ENCODE measurements at regions not wholly inside any gene's neighbourhood (a gene's known extent, or its start where the extent isn't known, plus 50 kb on each side); places are given as distances from the start of the nearest gene placed in this dataset.

DNA sequence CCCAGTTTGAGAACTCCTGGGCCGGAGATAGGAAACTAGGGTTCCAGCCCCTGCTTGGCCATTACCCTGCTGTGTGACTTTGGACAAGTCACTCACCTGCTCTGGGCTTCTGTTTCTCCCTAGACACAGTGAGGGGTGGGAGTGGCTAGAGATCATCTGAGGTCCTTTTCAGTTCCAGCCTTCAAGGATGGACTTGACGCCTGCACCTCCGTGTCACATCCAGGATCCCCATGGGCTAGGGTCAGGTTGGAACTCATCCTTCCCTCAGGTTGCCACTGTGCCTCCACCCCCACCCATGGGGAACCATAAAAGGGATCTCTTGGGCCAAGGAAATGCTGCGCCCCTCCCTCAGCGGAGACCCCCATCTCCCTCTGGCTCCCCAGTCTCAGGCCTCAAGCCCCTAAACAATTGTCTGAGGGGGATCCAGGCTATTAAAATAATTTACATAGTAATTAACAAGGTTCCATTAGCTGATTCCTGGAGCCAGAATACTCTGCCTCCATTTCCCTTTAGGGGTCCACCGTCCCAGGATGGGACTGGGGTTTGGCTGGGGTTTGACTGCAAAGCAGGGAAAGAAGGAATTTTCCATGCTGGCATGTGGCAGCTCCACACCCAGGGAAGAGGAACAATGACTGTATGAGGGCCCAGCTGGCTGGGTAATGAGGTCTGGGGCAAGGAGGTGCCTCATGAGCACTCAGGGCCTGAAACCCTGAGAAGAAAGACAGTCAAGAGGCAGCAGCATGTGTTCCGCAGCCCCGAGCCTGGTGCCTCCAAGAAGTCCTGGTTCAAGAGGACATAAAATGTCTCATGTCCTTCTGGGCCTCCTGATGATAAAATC, 177.7 kb downstream of the SMAD6 start:
- Mint-ChIP-seq H3K9me3 (ENCODE audit: low read depth) (no peaks in the 10 kb centered on the region), H3K4me1 (ENCODE audit: low read depth) (peaks cover 55% of the 10 kb centered on the region), H3K27me3 (ENCODE audit: low read depth) (no peaks in the 10 kb centered on the region), H3K4me3 (ENCODE audit: unreplicated experiment) (no peak overlapping the region), H3K27ac (ENCODE audit: unreplicated experiment) (no peak overlapping the region), H3K36me3 (ENCODE audit: low read depth) (no peaks in the 10 kb centered on the region)
- DNase-seq (ENCODE audit: low spot score) = no peak
- TF ChIP-seq, protein P1, sequence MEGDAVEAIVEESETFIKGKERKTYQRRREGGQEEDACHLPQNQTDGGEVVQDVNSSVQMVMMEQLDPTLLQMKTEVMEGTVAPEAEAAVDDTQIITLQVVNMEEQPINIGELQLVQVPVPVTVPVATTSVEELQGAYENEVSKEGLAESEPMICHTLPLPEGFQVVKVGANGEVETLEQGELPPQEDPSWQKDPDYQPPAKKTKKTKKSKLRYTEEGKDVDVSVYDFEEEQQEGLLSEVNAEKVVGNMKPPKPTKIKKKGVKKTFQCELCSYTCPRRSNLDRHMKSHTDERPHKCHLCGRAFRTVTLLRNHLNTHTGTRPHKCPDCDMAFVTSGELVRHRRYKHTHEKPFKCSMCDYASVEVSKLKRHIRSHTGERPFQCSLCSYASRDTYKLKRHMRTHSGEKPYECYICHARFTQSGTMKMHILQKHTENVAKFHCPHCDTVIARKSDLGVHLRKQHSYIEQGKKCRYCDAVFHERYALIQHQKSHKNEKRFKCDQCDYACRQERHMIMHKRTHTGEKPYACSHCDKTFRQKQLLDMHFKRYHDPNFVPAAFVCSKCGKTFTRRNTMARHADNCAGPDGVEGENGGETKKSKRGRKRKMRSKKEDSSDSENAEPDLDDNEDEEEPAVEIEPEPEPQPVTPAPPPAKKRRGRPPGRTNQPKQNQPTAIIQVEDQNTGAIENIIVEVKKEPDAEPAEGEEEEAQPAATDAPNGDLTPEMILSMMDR (IDR thresholded peaks at IDR 0.05) = no peak

DNA sequence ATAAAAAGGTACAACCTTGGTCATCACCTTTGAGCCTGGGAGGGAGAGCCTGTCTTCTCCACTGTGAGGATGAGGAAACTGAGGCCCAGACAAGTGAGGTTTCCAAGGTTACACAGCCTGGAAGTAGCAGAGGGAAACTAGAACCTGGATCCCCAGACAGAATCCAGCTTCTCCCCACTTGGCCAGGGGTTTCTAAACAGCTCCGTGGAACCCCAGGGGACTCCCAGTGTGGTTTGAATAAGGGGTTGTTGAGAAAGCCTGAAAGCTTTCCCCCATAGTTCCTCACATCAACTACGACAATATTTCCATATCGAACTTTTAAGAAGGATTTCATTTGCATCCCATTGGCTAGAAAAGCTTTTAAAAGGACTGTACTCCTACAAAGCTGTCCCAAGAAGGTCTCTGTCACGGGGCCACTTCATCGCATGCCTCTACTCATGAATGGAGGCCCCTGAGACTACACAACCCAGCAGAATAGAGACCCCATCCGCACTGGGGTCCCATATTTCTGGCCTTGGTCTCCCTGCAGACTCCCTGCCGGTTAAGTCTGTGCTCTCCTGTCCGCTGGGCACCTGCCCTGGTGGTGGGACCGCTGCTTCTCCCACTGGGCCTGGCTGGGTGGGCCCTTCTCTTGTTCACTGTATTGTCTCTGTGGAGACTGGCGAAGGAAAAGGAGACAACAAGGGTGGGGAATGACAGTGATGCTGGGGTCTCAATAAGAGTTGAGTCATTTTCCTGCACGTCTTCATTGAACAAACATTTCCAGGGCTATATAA, 178.5 kb downstream of the SMAD6 start:
- no peak for DNase-seq (ENCODE audit: low spot score)
- Mint-ChIP-seq H3K4me3 (ENCODE audit: unreplicated experiment) (no peak overlapping the region), H3K36me3 (ENCODE audit: low read depth) (no peaks in the 10 kb centered on the region), H3K9me3 (ENCODE audit: low read depth) (no peaks in the 10 kb centered on the region), H3K4me1 (ENCODE audit: low read depth) (peaks cover 56% of the 10 kb centered on the region), H3K27ac (ENCODE audit: unreplicated experiment) (no peak overlapping the region), H3K27me3 (ENCODE audit: low read depth) (no peaks in the 10 kb centered on the region)
- TF ChIP-seq, protein P1 (IDR thresholded peaks at IDR 0.05) = no peak

DNA sequence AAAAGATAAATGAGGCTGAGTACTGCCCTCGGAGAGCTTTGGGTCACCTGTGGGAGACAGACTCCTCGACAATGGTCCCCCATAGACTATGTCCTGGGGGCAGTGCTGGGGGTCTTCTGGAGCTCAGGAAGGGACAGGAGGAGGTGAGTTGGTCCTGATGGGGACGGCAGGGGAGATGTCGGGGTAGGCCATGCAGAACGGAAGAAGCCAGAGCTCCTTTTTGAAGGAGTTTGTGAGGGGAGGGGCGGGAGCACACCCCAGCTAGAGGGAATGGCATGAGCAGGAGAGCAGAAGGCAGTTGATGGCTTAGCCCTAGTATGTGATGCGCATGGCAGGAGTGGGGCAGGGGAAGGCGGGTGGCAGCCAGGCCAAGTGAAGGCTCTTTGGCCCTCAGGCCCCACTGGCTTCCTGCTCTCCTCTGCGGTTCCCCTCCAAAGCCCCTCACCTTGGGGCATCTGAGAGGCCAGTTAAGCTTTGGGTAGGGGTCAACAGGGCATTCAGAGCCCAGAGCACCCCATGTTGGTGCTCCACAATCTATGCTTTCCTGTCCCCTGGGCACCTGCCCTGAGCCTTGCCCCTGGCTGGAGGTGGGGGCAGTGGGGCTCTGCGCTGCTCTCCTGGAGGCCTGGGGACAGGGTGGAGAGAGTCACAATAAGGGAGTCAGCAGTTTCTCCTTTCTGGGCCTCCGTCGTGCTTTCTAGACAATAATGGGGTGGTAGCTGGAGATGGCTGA, 179.3 kb downstream of the SMAD6 start:
- peaks cover 56% of the 10 kb centered on the region for H3K4me1 Mint-ChIP-seq (ENCODE audit: low read depth)
- no peaks in the 10 kb centered on the region for H3K9me3 Mint-ChIP-seq (ENCODE audit: low read depth)
- DNase-seq (ENCODE audit: low spot score) = no peak
- no peak overlapping the region for H3K4me3 Mint-ChIP-seq (ENCODE audit: unreplicated experiment)
- no peaks in the 10 kb centered on the region for H3K36me3 Mint-ChIP-seq (ENCODE audit: low read depth)
- TF ChIP-seq, protein P1 (IDR thresholded peaks at IDR 0.05) = no peak
- H3K27ac Mint-ChIP-seq (ENCODE audit: unreplicated experiment) = peak overlapping the region; percentile 95
- H3K27me3 Mint-ChIP-seq (ENCODE audit: low read depth) = no peaks in the 10 kb centered on the region

DNA sequence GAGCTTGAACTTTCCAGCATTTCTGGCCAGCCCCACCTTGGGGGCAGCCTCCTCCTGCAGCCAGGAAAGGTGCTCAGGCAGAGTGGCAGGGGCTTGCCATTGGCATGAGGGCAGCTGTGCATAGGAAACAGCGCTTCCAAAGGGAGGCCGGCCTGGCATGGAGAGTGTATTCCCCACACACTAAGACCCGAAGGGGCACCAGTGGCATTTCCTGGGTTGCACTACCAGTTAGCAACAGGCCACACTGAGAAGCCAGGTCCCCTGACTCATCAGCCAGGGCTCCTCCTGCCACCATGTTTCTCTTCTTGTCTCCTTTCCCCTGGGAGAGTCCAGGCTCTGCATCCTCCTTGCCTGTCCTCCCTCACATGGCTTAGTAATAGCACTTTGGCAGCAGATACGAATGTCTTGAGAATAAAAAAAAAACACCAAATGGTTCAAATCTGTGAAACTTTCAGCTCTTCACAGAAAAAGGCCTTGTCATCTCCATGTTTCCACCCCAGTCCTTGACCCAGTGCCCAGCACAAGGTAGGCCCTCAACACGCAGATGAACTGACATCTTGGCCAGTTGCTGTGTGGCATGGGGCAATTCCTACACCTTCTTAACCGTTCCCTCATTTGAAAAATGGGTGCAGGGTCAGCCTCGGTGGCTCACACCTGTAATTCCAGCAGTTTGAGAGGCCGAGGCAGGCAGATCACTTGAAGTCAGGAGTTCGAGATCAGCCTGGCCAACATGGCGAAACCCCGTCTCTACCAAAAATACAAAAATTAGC, 180.4 kb downstream of the SMAD6 start:
- H3K27me3 Mint-ChIP-seq (ENCODE audit: low read depth) = no peaks in the 10 kb centered on the region
- H3K27ac Mint-ChIP-seq (ENCODE audit: unreplicated experiment) = peak overlapping the region; percentile 95
- H3K4me3 Mint-ChIP-seq (ENCODE audit: unreplicated experiment) = no peak overlapping the region
- DNase-seq (ENCODE audit: low spot score) = no peak
- H3K9me3 Mint-ChIP-seq (ENCODE audit: low read depth) = no peaks in the 10 kb centered on the region
- TF ChIP-seq, protein P1 (IDR thresholded peaks at IDR 0.05) = no peak
- H3K4me1 Mint-ChIP-seq (ENCODE audit: low read depth) = peaks cover 56% of the 10 kb centered on the region
- H3K36me3 Mint-ChIP-seq (ENCODE audit: low read depth) = no peaks in the 10 kb centered on the region
